Cardiac muscle cell (in vitro differentiated cells and primary cell): ENCODE measurements at regions not wholly inside any gene's neighbourhood (a gene's known extent, or its start where the extent isn't known, plus 50 kb on each side); places are given as distances from the start of the nearest gene placed in this dataset.

ENCODE experiments used
- DNase-seq, 2 donors: peaks; one replicate each; pipeline versions ENCODE4 v3.0.0 to v3.0.0-alpha.2; 2010 to 2017; ENCODE audit warnings: low read depth in 1 of 2, low spot score in 1 of 2
- H3K27ac ChIP-seq: fragments of 200-600 bp; sonication (generic); 2 replicates; pipeline ENCODE4 v1.5.1; 2016
- H3K27me3 ChIP-seq: fragments of 200-600 bp; sonication (generic); 2 replicates; pipeline ENCODE4 v1.6.0; 2016; ENCODE audit warnings: control low read depth
- H3K36me3 ChIP-seq: fragments of 200-600 bp; sonication (generic); 2 replicates; pipeline ENCODE4 v1.5.1; 2016; ENCODE audit warnings: control low read depth
- H3K4me1 ChIP-seq: fragments of 200-600 bp; sonication (generic); 2 replicates; pipeline ENCODE4 v1.8.1; 2017; ENCODE audit warnings: low read depth, mild to moderate bottlenecking, mixed run types
- H3K4me3 ChIP-seq: fragments of 200-600 bp; sonication (generic); 2 replicates; pipeline ENCODE4 v1.5.1; 2016; ENCODE audit warnings: mild to moderate bottlenecking
- H3K9me3 ChIP-seq: fragments of 200-600 bp; sonication (generic); 2 replicates; pipeline ENCODE4 v1.5.1; 2017; ENCODE audit warnings: low read depth, mild to moderate bottlenecking, control low read depth
- CTCF ChIP-seq: IDR thresholded peaks from 2 replicates; pipeline ENCODE4 v1.5.1; 2012; ENCODE audit warnings: low read depth, mild to moderate bottlenecking, low read length

DNA sequence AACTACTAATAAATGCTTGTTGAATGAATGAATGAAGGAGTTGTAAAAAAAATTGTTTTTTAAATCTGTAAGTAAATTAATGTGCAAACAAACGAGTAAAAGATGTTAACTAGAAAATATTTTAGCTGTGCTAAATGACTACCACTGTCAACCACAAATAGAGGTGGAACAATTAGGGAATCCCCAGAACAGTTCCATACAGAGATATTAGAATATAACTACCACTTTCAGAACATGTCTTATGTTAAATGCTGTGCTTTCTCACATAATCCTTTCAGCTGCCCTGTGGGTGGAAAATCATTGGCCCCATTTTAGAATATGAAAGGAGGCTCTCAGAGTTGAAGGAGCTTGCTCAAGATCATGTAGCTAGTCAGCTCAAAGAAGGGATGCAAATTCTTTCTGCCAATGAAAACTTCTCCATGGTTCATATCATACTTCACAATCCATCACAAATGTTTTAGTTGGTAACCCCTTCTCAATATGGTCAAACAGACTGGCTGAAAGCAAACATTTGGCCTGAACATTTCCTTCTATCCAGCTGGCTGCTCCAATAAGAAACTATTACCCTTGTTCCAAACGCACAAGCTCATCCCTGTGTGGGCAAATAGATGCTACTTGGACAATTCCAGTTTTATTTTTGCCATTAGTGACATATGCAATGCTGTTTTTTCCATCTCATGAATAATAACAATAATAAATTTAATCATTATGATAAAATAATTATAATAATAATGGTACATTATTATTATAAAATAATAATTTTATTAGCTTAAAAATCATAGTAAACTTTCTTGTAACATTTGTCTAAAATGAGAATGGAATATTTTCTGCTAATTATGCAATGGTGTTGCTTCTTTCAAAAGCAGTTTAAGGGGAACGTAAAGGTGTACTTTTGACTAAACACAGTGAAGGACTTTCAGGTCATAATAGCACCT is 290.4 kb upstream of the STT3B start:
- no peaks in the 10 kb centered on the region for H3K36me3 ChIP-seq
- no peaks in the 10 kb centered on the region for H3K9me3 ChIP-seq
- no peak for DNase-seq
- TF ChIP-seq CTCF: no peak
- no peak overlapping the region for H3K4me3 ChIP-seq
- H3K27me3 ChIP-seq: no peaks in the 10 kb centered on the region
- H3K27ac ChIP-seq: no peak overlapping the region
- peaks cover 12% of the 10 kb centered on the region for H3K4me1 ChIP-seq

GRCh38 chr3:31244929-31245817 is 287.6 kb upstream of the STT3B start:
- H3K4me3 ChIP-seq: no peak overlapping the region
- H3K36me3 ChIP-seq: no peaks in the 10 kb centered on the region
- H3K27me3 ChIP-seq: no peaks in the 10 kb centered on the region
- H3K27ac ChIP-seq: no peak overlapping the region
- DNase-seq: peak; percentile 7 to 13
- H3K4me1 ChIP-seq: peaks cover 12% of the 10 kb centered on the region
- H3K9me3 ChIP-seq: no peaks in the 10 kb centered on the region
- no peak for TF ChIP-seq CTCF

- Histone ChIP-seq H3K4me1 (peaks cover 12% of the 10 kb centered on the region), H3K4me3 (no peak overlapping the region)
- no peak for DNase-seq
Measured at GRCh38 chr3:31246293-31247062, 286.2 kb upstream of the STT3B start.

DNA sequence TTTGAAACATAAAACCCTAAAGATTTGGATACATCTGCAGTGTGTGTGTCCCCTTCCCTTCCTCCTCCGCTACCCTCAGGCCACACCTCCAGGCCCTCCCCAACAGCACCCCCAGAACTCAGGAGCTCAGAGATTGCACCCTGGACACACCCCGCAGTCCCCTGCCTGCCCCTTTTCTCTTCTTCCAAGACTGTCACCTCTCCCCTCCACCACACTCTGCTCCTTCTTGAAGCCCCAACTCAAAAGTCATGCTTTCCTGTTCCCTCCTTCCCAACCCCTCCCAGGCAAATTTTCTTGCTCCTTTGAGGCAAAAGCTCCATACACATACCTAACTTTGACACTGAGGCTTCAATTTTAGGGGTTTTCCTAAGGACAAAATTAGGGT is 285.7 kb upstream of the STT3B start:
- Histone ChIP-seq H3K4me3 (no peak overlapping the region), H3K36me3 (no peaks in the 10 kb centered on the region), H3K27me3 (no peaks in the 10 kb centered on the region), H3K4me1 (peaks cover 12% of the 10 kb centered on the region), H3K9me3 (no peaks in the 10 kb centered on the region), H3K27ac (no peak overlapping the region)
- DNase-seq: no peak
- no peak for TF ChIP-seq CTCF

More at GRCh38 chr3:31246293-31247062, 286.2 kb upstream of the STT3B start:
- no peaks in the 10 kb centered on the region for H3K36me3 ChIP-seq
- H3K27ac ChIP-seq: no peak overlapping the region
- no peak for TF ChIP-seq CTCF
- H3K9me3 ChIP-seq: no peaks in the 10 kb centered on the region
- H3K27me3 ChIP-seq: no peaks in the 10 kb centered on the region
